ENCODE measurements at regions not wholly inside any gene's neighbourhood (a gene's known extent, or its start where the extent isn't known, plus 50 kb on each side); places are given as distances from the start of the nearest gene placed in this dataset.

DNA sequence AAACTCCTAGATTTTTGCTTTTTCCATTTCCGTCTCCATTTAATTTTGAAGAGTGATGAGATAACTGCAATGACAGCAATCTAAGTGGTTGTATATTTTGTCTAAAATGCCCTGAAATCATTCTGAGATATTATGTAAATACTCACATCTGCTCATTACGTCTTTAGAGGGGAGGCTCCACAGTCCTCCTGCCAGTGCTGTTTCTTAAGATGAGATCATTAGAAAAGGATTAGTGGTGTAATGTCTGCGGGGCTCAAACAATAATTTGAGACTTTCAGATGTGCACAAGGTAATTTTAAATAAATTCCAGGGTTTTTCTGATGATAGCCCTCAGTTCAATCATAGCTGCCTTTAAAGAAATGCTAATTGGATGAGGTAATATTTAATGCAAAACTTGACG, 437.9 kb downstream of the FOXO1 start:
- no peak overlapping the region for H3K4me3 ChIP-seq
- H3K4me2 ChIP-seq (ENCODE audit: insufficient read depth, low read length) = no peak overlapping the region
- BruUV-seq (replicated peaks) = no TSS peak
- no peaks in the 10 kb centered on the region for H3K36me3 ChIP-seq (ENCODE audit: control insufficient read depth, insufficient read depth, low read length)
- no peak overlapping the region for H2AFZ ChIP-seq (ENCODE audit: low read depth, low read length)
- H4K20me1 ChIP-seq (replicated peaks; ENCODE audit: control insufficient read depth, insufficient read depth, low read length) = no peaks in the 10 kb centered on the region
- no peaks in the 10 kb centered on the region for H3K4me1 ChIP-seq (replicated peaks in 1 of 2; ENCODE audit: control insufficient read depth in 2 of 2, insufficient read depth in 2 of 2, low read length in 2 of 2)
- H3K27ac ChIP-seq (ENCODE audit: extremely low read depth, low read depth, low read length) = no peak overlapping the region
- no peaks in the 10 kb centered on the region for H3K9me3 ChIP-seq (replicated peaks; ENCODE audit: control insufficient read depth, insufficient read depth, low read depth, low read length)
- TF ChIP-seq ZKSCAN1 (IDR thresholded peaks at IDR 0.05; ENCODE audit: low read depth, low read length) = no peak
- TF ChIP-seq ZFPM2 (CRISPR knock-in tag; IDR thresholded peaks at IDR 0.05) = no peak
- no peak for TF ChIP-seq CXXC5 (CRISPR knock-in tag; IDR thresholded peaks at IDR 0.05)
- no peak for TF ChIP-seq PCBP2 (IDR thresholded peaks at IDR 0.05; ENCODE audit: low read depth, low read length, poor library complexity, severe bottlenecking)
- TF ChIP-seq NELFE (IDR thresholded peaks at IDR 0.05; ENCODE audit: insufficient read depth, insufficient read length) = no peak
- TF ChIP-seq TAF7 (tag; IDR thresholded peaks at IDR 0.05) = no peak
- TF ChIP-seq EHMT2 (IDR thresholded peaks at IDR 0.05) = no peak
- TF ChIP-seq RFX1 (IDR thresholded peaks at IDR 0.05) = no peak
- TF ChIP-seq CEBPG (CRISPR knock-in tag; IDR thresholded peaks at IDR 0.05) = no peak
- no peak for TF ChIP-seq CEBPG (tag; conservative IDR thresholded peaks at IDR 0.05 in 1 of 2, IDR thresholded peaks at IDR 0.05 in 1 of 2)
- TF ChIP-seq GTF2E2 (tag; IDR thresholded peaks at IDR 0.05) = no peak
- TF ChIP-seq TARDBP (IDR thresholded peaks at IDR 0.05) = no peak
- no peak for TF ChIP-seq ZBTB1 (CRISPR knock-in tag; IDR thresholded peaks at IDR 0.05; ENCODE audit: borderline replicate concordance, low read depth)
- TF ChIP-seq ZBTB34 (CRISPR knock-in tag; IDR thresholded peaks at IDR 0.05) = no peak
- no peak for TF ChIP-seq MTA2 (IDR thresholded peaks at IDR 0.05; ENCODE audit: low read depth)
- TF ChIP-seq GABPB1 (CRISPR knock-in tag; IDR thresholded peaks at IDR 0.05) = no peak
- TF ChIP-seq ZNF311 (CRISPR knock-in tag; IDR thresholded peaks at IDR 0.05) = no peak
- POLR2A ChIA-PET = no interaction called here
- in situ Hi-C loops (cut with MboI) = no loop called here
- ATAC-seq (no peak), FAIRE-seq (no peak), DNase-seq (ENCODE audit: extremely low read depth in 1 of 4, low spot score in 3 of 4) (no peak)
- no peaks in the 10 kb centered on the region for H3K9me1 ChIP-seq (ENCODE audit: control insufficient read depth, insufficient read depth, low read length)
- CTCF ChIA-PET (ENCODE audit: low intra/inter-chr PET ratio) = no interaction called here
- H3K9ac ChIP-seq (ENCODE audit: insufficient read depth in 1 of 2, low read depth in 2 of 2, low read length in 2 of 2) = no peak overlapping the region
- 0% methylated on average over 4 of the region's 4 CpGs for WGBS (ENCODE audit: insufficient coverage, low coverage, missing lambda C conversion rate)
- no peaks in the 10 kb centered on the region for H3K79me2 ChIP-seq (ENCODE audit: control insufficient read depth, insufficient read depth, low read length)
- intact Hi-C loops (cut with micrococcal nuclease) = no loop called here
- H3K27me3 ChIP-seq (ENCODE audit: control insufficient read depth in 2 of 2, insufficient read depth in 2 of 2, low read length in 2 of 2) = no peaks in the 10 kb centered on the region; a peak in 1 of 5 replicates
